ENCODE measurements at regions not wholly inside any gene's neighbourhood (a gene's known extent, or its start where the extent isn't known, plus 50 kb on each side); places are given as distances from the start of the nearest gene placed in this dataset.

DNA sequence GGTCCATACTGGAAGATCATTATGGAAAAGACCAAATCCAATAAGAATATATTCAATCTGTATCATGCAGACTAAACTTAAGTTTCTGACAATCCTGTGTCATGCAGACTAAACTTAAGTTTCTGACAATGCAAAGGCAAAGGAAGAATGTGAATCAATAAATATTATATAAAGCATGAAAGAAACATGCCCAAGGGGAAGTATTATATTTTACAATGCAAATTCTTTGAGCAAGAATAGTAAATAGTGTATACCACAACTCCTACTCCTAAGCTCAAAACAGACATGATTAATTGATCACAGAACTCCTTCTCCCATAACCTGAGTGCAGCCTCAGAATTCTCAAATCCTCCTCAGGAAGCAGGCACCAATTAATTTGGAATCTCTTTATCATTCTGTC, 71.3 kb upstream of the BDNF start:
- Mint-ChIP-seq H3K4me3 (no peak overlapping the region), H3K27me3 (ENCODE audit: insufficient read depth) (no peaks in the 10 kb centered on the region), H3K9me3 (no peaks in the 10 kb centered on the region), H3K27ac (no peak overlapping the region), H3K4me1 (ENCODE audit: low read depth) (peaks cover 14% of the 10 kb centered on the region), H3K36me3 (ENCODE audit: low read depth) (no peaks in the 10 kb centered on the region)
- TF ChIP-seq, protein P1, sequence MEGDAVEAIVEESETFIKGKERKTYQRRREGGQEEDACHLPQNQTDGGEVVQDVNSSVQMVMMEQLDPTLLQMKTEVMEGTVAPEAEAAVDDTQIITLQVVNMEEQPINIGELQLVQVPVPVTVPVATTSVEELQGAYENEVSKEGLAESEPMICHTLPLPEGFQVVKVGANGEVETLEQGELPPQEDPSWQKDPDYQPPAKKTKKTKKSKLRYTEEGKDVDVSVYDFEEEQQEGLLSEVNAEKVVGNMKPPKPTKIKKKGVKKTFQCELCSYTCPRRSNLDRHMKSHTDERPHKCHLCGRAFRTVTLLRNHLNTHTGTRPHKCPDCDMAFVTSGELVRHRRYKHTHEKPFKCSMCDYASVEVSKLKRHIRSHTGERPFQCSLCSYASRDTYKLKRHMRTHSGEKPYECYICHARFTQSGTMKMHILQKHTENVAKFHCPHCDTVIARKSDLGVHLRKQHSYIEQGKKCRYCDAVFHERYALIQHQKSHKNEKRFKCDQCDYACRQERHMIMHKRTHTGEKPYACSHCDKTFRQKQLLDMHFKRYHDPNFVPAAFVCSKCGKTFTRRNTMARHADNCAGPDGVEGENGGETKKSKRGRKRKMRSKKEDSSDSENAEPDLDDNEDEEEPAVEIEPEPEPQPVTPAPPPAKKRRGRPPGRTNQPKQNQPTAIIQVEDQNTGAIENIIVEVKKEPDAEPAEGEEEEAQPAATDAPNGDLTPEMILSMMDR (IDR thresholded peaks at IDR 0.05): no peak
- no peak for DNase-seq

DNA sequence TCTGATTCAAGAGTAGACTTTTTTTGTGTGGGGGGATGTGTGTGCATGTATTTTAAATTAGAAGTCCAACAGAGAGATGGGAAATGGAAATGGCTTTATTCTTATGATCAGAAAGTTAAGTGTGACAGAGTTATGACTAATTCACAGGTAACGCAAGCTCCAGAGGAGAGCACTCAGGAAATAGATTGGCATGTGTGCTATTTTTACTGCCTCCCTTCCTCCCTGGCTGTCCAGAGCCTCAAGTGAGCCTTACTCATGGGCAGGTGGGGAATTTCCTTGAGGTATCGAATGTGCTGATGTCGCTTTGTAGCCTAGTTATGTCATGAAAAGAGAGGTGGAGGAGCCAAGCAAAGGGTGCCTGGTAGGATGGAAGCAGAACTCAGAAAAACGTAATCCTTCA, 70.3 kb upstream of the BDNF start:
- TF ChIP-seq, protein P1 (IDR thresholded peaks at IDR 0.05): no peak
- Mint-ChIP-seq H3K4me3 (no peak overlapping the region), H3K27ac (no peak overlapping the region), H3K27me3 (ENCODE audit: insufficient read depth) (no peaks in the 10 kb centered on the region), H3K36me3 (ENCODE audit: low read depth) (no peaks in the 10 kb centered on the region), H3K4me1 (ENCODE audit: low read depth) (peaks cover 14% of the 10 kb centered on the region), H3K9me3 (no peaks in the 10 kb centered on the region)
- DNase-seq: no peak

- Mint-ChIP-seq H3K9me3 (no peaks in the 10 kb centered on the region), H3K27me3 (ENCODE audit: insufficient read depth) (no peaks in the 10 kb centered on the region), H3K27ac (no peak overlapping the region), H3K4me3 (no peak overlapping the region), H3K4me1 (ENCODE audit: low read depth) (peaks cover 17% of the 10 kb centered on the region), H3K36me3 (ENCODE audit: low read depth) (no peaks in the 10 kb centered on the region)
- no peak for DNase-seq
- TF ChIP-seq, protein P1 (IDR thresholded peaks at IDR 0.05): no peak
Observed at GRCh38 chr11:27763736-27764135, 63.5 kb upstream of the BDNF start.

DNA sequence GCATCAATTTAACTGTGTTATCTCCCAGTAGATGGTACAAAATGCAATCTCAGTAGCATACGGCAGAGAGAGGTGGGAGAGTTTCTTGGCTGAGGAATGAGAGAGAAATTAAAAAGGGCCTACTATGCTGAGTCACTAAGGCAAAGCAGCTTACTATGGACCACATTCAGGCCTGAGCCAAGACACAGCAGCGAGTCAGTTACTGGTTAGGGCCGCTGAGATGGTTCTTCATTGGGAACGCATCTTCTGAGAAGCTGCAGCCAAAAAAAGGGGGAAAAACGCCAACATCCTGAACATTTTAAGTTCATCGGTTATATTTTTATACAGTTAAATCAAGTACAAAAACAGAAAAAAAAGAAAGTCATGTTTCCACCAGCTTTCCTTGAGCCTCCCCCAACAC, 61.1 kb upstream of the BDNF start:
- H3K9me3 Mint-ChIP-seq: no peaks in the 10 kb centered on the region
- H3K4me1 Mint-ChIP-seq (ENCODE audit: low read depth): peaks cover 33% of the 10 kb centered on the region
- TF ChIP-seq, protein P1 (IDR thresholded peaks at IDR 0.05): no peak
- no peaks in the 10 kb centered on the region for H3K27me3 Mint-ChIP-seq (ENCODE audit: insufficient read depth)
- H3K36me3 Mint-ChIP-seq (ENCODE audit: low read depth): no peaks in the 10 kb centered on the region
- no peak for DNase-seq
- no peak overlapping the region for H3K4me3 Mint-ChIP-seq
- H3K27ac Mint-ChIP-seq: no peak overlapping the region

DNA sequence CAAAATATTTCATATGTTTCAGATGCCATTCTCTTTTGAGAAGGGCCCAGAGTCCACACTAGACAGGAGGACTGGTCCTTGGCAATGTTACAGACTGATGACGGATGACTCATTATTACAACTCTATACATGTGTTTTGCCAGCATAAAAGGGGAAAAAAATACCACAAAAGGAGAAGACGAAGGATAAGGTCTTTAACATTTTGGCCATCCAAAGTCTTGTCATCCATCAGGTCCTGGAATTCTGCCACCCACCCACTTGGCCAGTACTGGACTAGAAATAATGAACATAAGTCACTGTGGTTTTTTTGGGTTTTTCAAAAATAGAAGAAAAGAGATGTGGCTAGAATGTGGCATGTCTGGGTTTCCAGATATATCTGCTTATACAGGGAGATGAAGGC, 57.7 kb upstream of the BDNF start:
- Mint-ChIP-seq H3K4me1 (ENCODE audit: low read depth) (peaks cover 49% of the 10 kb centered on the region), H3K27ac (peak overlapping the region; percentile 5; the same call in 1 of the 2 replicates), H3K27me3 (ENCODE audit: insufficient read depth) (peaks cover 1% of the 10 kb centered on the region; the same call in 1 of the 2 replicates), H3K36me3 (ENCODE audit: low read depth) (no peaks in the 10 kb centered on the region), H3K4me3 (peak overlapping the region; percentile 10; the same call in 1 of the 2 replicates), H3K9me3 (no peaks in the 10 kb centered on the region)
- peak; percentile 75 for DNase-seq
- TF ChIP-seq, protein P1 (IDR thresholded peaks at IDR 0.05): no peak

Data from HFFc6 (cell line).